Activated CD8-positive, alpha-beta memory T cell treated with anti-CD3 and anti-CD28 coated beads for 48 hours (primary cell): ENCODE measurements at regions not wholly inside any gene's neighbourhood (a gene's known extent, or its start where the extent isn't known, plus 50 kb on each side); places are given as distances from the start of the nearest gene placed in this dataset.

Source experiments
- DNase-seq, 3 experiments: peaks; one replicate each; pipeline ENCODE4 v3.0.0-alpha.2; 2020; ENCODE audit warnings: low read depth in 2 of 3, low spot score in 2 of 3

- DNase-seq, result no peak
Measured at GRCh38 chr4:176971576-176972115, 178.9 kb upstream of the VEGFC start.

GRCh38 chr4:176979416-176979815, 186.7 kb upstream of the VEGFC start:
- DNase-seq, result no peak

- DNase-seq, result no peak
Measured at GRCh38 chr4:176981074-176981473, 188.4 kb upstream of the VEGFC start.

- no peak for DNase-seq
Measured at GRCh38 chr4:176981551-176981950, 188.8 kb upstream of the VEGFC start.

GRCh38 chr4:176988226-176988625, 195.5 kb upstream of the VEGFC start:
- DNase-seq, result no peak

- no peak for DNase-seq
Measured at GRCh38 chr4:176989186-176989585, 196.5 kb upstream of the VEGFC start.

GRCh38 chr4:176999935-177000543, 207.3 kb upstream of the VEGFC start:
- DNase-seq, result no peak

GRCh38 chr4:177001271-177002175, 208.8 kb upstream of the VEGFC start:
- no peak for DNase-seq

- no peak for DNase-seq
Measured at GRCh38 chr4:177005674-177006230, 213.0 kb upstream of the VEGFC start.

- DNase-seq, result no peak
Measured at GRCh38 chr4:177006331-177006730, 213.6 kb upstream of the VEGFC start.

- no peak for DNase-seq
Measured at GRCh38 chr4:177008071-177008835, 215.5 kb upstream of the VEGFC start.

- DNase-seq, result no peak
Measured at GRCh38 chr4:177008836-177009501, 216.2 kb upstream of the VEGFC start.

- no peak for DNase-seq
Measured at GRCh38 chr4:177010418-177010817, 217.7 kb upstream of the VEGFC start.

GRCh38 chr4:177012918-177013545, 220.3 kb upstream of the VEGFC start:
- no peak for DNase-seq

GRCh38 chr4:177016541-177017141, 223.9 kb upstream of the VEGFC start:
- no peak for DNase-seq

GRCh38 chr4:177023951-177024350, 231.2 kb upstream of the VEGFC start:
- no peak for DNase-seq

- no peak for DNase-seq
Measured at GRCh38 chr4:177032341-177032740, 239.6 kb upstream of the VEGFC start.

- no peak for DNase-seq
Measured at GRCh38 chr4:177033135-177033534, 240.4 kb upstream of the VEGFC start.

GRCh38 chr4:177033632-177034031, 240.9 kb upstream of the VEGFC start:
- no peak for DNase-seq

- no peak for DNase-seq
Measured at GRCh38 chr4:177041356-177041755, 248.6 kb upstream of the VEGFC start.
